GM12892 (cell line): ENCODE measurements at regions not wholly inside any gene's neighbourhood (a gene's known extent, or its start where the extent isn't known, plus 50 kb on each side); places are given as distances from the start of the nearest gene placed in this dataset.
"Not testable (repeated sequence)": the region's sequence is repeated elsewhere in the genome, so short reads cannot be mapped to it uniquely, and the experiment has no call there.

Experiments used
- DNase-seq: peaks from one replicate; pipeline ENCODE4 v3.0.0; 2011; ENCODE audit not compliant: insufficient read length
- FAIRE-seq: peaks from 2 replicates; lab custom pipeline; 2011; peaks lifted over from hg19 to GRCh38; lab: Jason Lieb, UNC
- POLR2A ChIP-seq: IDR thresholded peaks from 2 replicates; pipeline ENCODE4 v1.6.1; 2011; ENCODE audit warnings: low read depth, low read length, control low read depth
- POLR2AphosphoS5 ChIP-seq: IDR thresholded peaks from 2 replicates; pipeline ENCODE4 v1.6.1; 2011; ENCODE audit warnings: low read depth, low read length, control low read depth
- TAF1 ChIP-seq: IDR thresholded peaks from 2 replicates; pipeline ENCODE4 v1.6.1; 2011; ENCODE audit warnings: low read depth, mild to moderate bottlenecking, control low read depth, low read length, borderline replicate concordance

- no peak for DNase-seq
- no peak for FAIRE-seq
- no peak for TF ChIP-seq POLR2A
- TF ChIP-seq POLR2AphosphoS5: no peak
- TF ChIP-seq TAF1: no peak
Measured at GRCh38 chr13:79895416-79895815, 414.5 kb downstream of the NDFIP2 start.

GRCh38 chr13:79887278-79887677, 406.3 kb downstream of the NDFIP2 start:
- not testable (repeated sequence) for FAIRE-seq, DNase-seq

- no peak for TF ChIP-seq TAF1
- TF ChIP-seq POLR2AphosphoS5: no peak
- TF ChIP-seq POLR2A: no peak
- no peak for FAIRE-seq
Measured at GRCh38 chr13:79886601-79887000, 405.6 kb downstream of the NDFIP2 start.

GRCh38 chr13:79884890-79885289, 403.9 kb downstream of the NDFIP2 start:
- TF ChIP-seq POLR2AphosphoS5: no peak
- TF ChIP-seq TAF1: no peak
- TF ChIP-seq POLR2A: no peak
- DNase-seq (no peak), FAIRE-seq (no peak)

More at GRCh38 chr13:79886601-79887000, 405.6 kb downstream of the NDFIP2 start:
- no peak for DNase-seq

GRCh38 chr13:79883216-79883615, 402.3 kb downstream of the NDFIP2 start:
- DNase-seq (no peak), FAIRE-seq (no peak)
- no peak for TF ChIP-seq TAF1
- TF ChIP-seq POLR2A: no peak
- TF ChIP-seq POLR2AphosphoS5: no peak

GRCh38 chr13:79880818-79881217, 399.9 kb downstream of the NDFIP2 start:
- DNase-seq (no peak), FAIRE-seq (no peak)
- TF ChIP-seq POLR2AphosphoS5 (no peak), TAF1 (no peak), POLR2A (no peak)

GRCh38 chr13:79874396-79875360, 393.7 kb downstream of the NDFIP2 start:
- no peak for DNase-seq
- FAIRE-seq: no peak

GRCh38 chr13:79871594-79871993, 390.6 kb downstream of the NDFIP2 start:
- DNase-seq (no peak), FAIRE-seq (no peak)
- TF ChIP-seq TAF1 (no peak), POLR2A (no peak), POLR2AphosphoS5 (no peak)

More at GRCh38 chr13:79874396-79875360, 393.7 kb downstream of the NDFIP2 start:
- TF ChIP-seq POLR2A (no peak), TAF1 (no peak), POLR2AphosphoS5 (no peak)

- FAIRE-seq: no peak
- DNase-seq: no peak
- TF ChIP-seq POLR2A (no peak), POLR2AphosphoS5 (no peak), TAF1 (no peak)
Measured at GRCh38 chr13:79870766-79871165, 389.8 kb downstream of the NDFIP2 start.

GRCh38 chr13:79870123-79870522, 389.2 kb downstream of the NDFIP2 start:
- FAIRE-seq (no peak), DNase-seq (no peak)
- TF ChIP-seq POLR2A: no peak
- no peak for TF ChIP-seq POLR2AphosphoS5

- FAIRE-seq (no peak), DNase-seq (no peak)
- TF ChIP-seq POLR2A: no peak
- TF ChIP-seq POLR2AphosphoS5: no peak
- TF ChIP-seq TAF1: no peak
Measured at GRCh38 chr13:79869326-79869725, 388.4 kb downstream of the NDFIP2 start.

GRCh38 chr13:79867254-79867653, 386.3 kb downstream of the NDFIP2 start:
- TF ChIP-seq POLR2A (no peak), POLR2AphosphoS5 (no peak), TAF1 (no peak)
- no peak for DNase-seq
- FAIRE-seq: no peak

- TF ChIP-seq POLR2A: no peak
- no peak for TF ChIP-seq POLR2AphosphoS5
- TF ChIP-seq TAF1: no peak
- DNase-seq (no peak), FAIRE-seq (no peak)
Measured at GRCh38 chr13:79866436-79866835, 385.5 kb downstream of the NDFIP2 start.
